ENCODE measurements at regions not wholly inside any gene's neighbourhood (a gene's known extent, or its start where the extent isn't known, plus 50 kb on each side); places are given as distances from the start of the nearest gene placed in this dataset.

- no peaks in the 10 kb centered on the region for H3K27me3 ChIP-seq (ENCODE audit: control insufficient read depth, extremely low read depth, insufficient read depth, low read length)
- H3K9me1 ChIP-seq (ENCODE audit: control insufficient read depth, extremely low read depth, insufficient read depth, low read length) = no peaks in the 10 kb centered on the region
- TF ChIP-seq EZH2 (IDR thresholded peaks at IDR 0.05; ENCODE audit: low read length) = no peak
- no peak for TF ChIP-seq CTCF (optimal IDR thresholded peaks at IDR 0.05 in 1 of 3, IDR thresholded peaks at IDR 0.05 in 1 of 3, conservative IDR thresholded peaks at IDR 0.05 in 1 of 3; ENCODE audit: extremely low read depth in 1 of 3, insufficient read depth in 2 of 3, low read length in 3 of 3)
- H3K4me1 ChIP-seq (ENCODE audit: control insufficient read depth, extremely low read depth, insufficient read depth, low read length) = no peaks in the 10 kb centered on the region
- H3K9me3 ChIP-seq (ENCODE audit: control insufficient read depth, low read depth, low read length) = no peaks in the 10 kb centered on the region
- H3K79me2 ChIP-seq (ENCODE audit: control insufficient read depth, insufficient read depth, low read length) = no peaks in the 10 kb centered on the region
- H2AFZ ChIP-seq (ENCODE audit: control insufficient read depth, low read length) = no peak overlapping the region
- H3K36me3 ChIP-seq (ENCODE audit: control insufficient read depth in 2 of 2, extremely low read depth in 1 of 2, insufficient read depth in 2 of 2, low read length in 2 of 2) = no peaks in the 10 kb centered on the region
- no peak overlapping the region for H3K9ac ChIP-seq (ENCODE audit: control insufficient read depth, extremely low read depth, insufficient read depth, low read length)
- H3K4me3 ChIP-seq (ENCODE audit: control insufficient read depth in 2 of 3, extremely low read depth in 1 of 3, insufficient read depth in 2 of 3, low read depth in 1 of 3, low read length in 3 of 3) = no peak overlapping the region
- FAIRE-seq (no peak), DNase-seq (ENCODE audit: low read depth, low spot score) (no peak)
- H3K27ac ChIP-seq (ENCODE audit: control insufficient read depth, insufficient read depth, low read length) = no peak overlapping the region
- dilution Hi-C loops (cut with MboI; ENCODE audit: extremely low pct_ligation_motif_present, low sequenced_read_pairs) = no loop called here
- H3K4me2 ChIP-seq (ENCODE audit: control insufficient read depth, extremely low read depth, insufficient read depth, low read depth, low read length) = no peak overlapping the region
- no peaks in the 10 kb centered on the region for H4K20me1 ChIP-seq (ENCODE audit: control insufficient read depth, extremely low read depth, insufficient read depth, low read length)
Observed at GRCh38 chr7:85274454-85274853, 87.6 kb upstream of the SEMA3D start.

GRCh38 chr7:85262891-85263290 is 76.0 kb upstream of the SEMA3D start:
- Histone ChIP-seq H3K9ac (ENCODE audit: control insufficient read depth, extremely low read depth, insufficient read depth, low read length) (no peak overlapping the region), H3K36me3 (ENCODE audit: control insufficient read depth in 2 of 2, extremely low read depth in 1 of 2, insufficient read depth in 2 of 2, low read length in 2 of 2) (no peaks in the 10 kb centered on the region), H3K4me2 (ENCODE audit: control insufficient read depth, extremely low read depth, insufficient read depth, low read depth, low read length) (no peak overlapping the region), H2AFZ (ENCODE audit: control insufficient read depth, low read length) (no peak overlapping the region), H3K27me3 (ENCODE audit: control insufficient read depth, extremely low read depth, insufficient read depth, low read length) (no peaks in the 10 kb centered on the region), H3K4me3 (ENCODE audit: control insufficient read depth in 2 of 3, extremely low read depth in 1 of 3, insufficient read depth in 2 of 3, low read depth in 1 of 3, low read length in 3 of 3) (no peak overlapping the region), H3K79me2 (ENCODE audit: control insufficient read depth, insufficient read depth, low read length) (no peaks in the 10 kb centered on the region), H3K27ac (ENCODE audit: control insufficient read depth, insufficient read depth, low read length) (no peak overlapping the region), H3K9me3 (ENCODE audit: control insufficient read depth, low read depth, low read length) (no peaks in the 10 kb centered on the region), H4K20me1 (ENCODE audit: control insufficient read depth, extremely low read depth, insufficient read depth, low read length) (no peaks in the 10 kb centered on the region), H3K4me1 (ENCODE audit: control insufficient read depth, extremely low read depth, insufficient read depth, low read length) (no peaks in the 10 kb centered on the region), H3K9me1 (ENCODE audit: control insufficient read depth, extremely low read depth, insufficient read depth, low read length) (no peaks in the 10 kb centered on the region)
- FAIRE-seq = no peak
- dilution Hi-C loops (cut with MboI; ENCODE audit: extremely low pct_ligation_motif_present, low sequenced_read_pairs) = no loop called here
- TF ChIP-seq EZH2 (IDR thresholded peaks at IDR 0.05; ENCODE audit: low read length) (no peak), CTCF (optimal IDR thresholded peaks at IDR 0.05 in 1 of 3, IDR thresholded peaks at IDR 0.05 in 1 of 3, conservative IDR thresholded peaks at IDR 0.05 in 1 of 3; ENCODE audit: extremely low read depth in 1 of 3, insufficient read depth in 2 of 3, low read length in 3 of 3) (no peak)
- DNase-seq (ENCODE audit: low read depth, low spot score) = no peak

Measured in keratinocyte (primary cell).